B cell (primary cell): ENCODE measurements at regions not wholly inside any gene's neighbourhood (a gene's known extent, or its start where the extent isn't known, plus 50 kb on each side); places are given as distances from the start of the nearest gene placed in this dataset.

Experiments
- ATAC-seq: fragments of 200-7000 bp; cut with Tn5 transposase; one replicate; pipeline ENCODE4 v1.10.0; 2021; ENCODE audit warnings: low read depth, mild to moderate bottlenecking, moderate number of reproducible peaks, moderate library complexity
- CTCF ChIA-PET: fragments of 350-600 bp; sonication (Branson Sonifier 250); formaldehyde crosslinking; loops from one replicate; lab custom pipeline; 2021; ENCODE audit warnings: antibody characterized with exemption, inconsistent platforms; lab: Charles Lee
- POLR2A ChIA-PET: fragments of 350-600 bp; sonication (Branson Sonifier 250); formaldehyde crosslinking; loops from one replicate; lab custom pipeline; 2021; ENCODE audit warnings: antibody characterized with exemption; lab: Charles Lee
- DNase-seq: peaks from one replicate; pipeline ENCODE4 v3.0.0; 2013
- H2AFZ ChIP-seq: 2 replicates; pipeline ENCODE4 v1.6.1; 2012; ENCODE audit warnings: mild to moderate bottlenecking, low read depth, low read length; ENCODE audit not compliant: insufficient read depth, poor library complexity, severe bottlenecking
- H3K27ac ChIP-seq, 2 donors: 1 replicate in 1 of 2; 2 replicates in 1 of 2; pipeline ENCODE4 v1.5.1; 2012 to 2013; ENCODE audit warnings: low read length in 2 of 2, mild to moderate bottlenecking in 2 of 2, moderate library complexity in 1 of 2
- H3K27me3 ChIP-seq, 4 experiments: fragments of 200-600 bp in 1 of 4; sonication (generic) in 1 of 4; replicated peaks in 1 of 4; 1 replicate in 2 of 4; 2 replicates in 2 of 4; pipeline versions ENCODE4 v1.6.1 to v1.7.0; 2013 to 2016; ENCODE audit warnings: low read length in 3 of 4, mild to moderate bottlenecking in 2 of 4, mixed read lengths in 1 of 4, moderate library complexity in 1 of 4; ENCODE audit not compliant: insufficient read depth in 4 of 4, control insufficient read depth in 3 of 4; ENCODE audit errors: control extremely low read depth in 1 of 4
- H3K36me3 ChIP-seq, 2 experiments: replicated peaks in 1 of 2; 1 replicate in 1 of 2; 2 replicates in 1 of 2; pipeline versions ENCODE4 v1.6.1 to v1.7.1; 2013; ENCODE audit warnings: low read length in 1 of 2; ENCODE audit not compliant: insufficient read depth in 2 of 2, control insufficient read depth in 1 of 2; ENCODE audit errors: control extremely low read depth in 1 of 2, extremely low read depth in 1 of 2
- H3K4me1 ChIP-seq, 2 donors: fragments of 200-600 bp in 1 of 2; sonication (generic) in 1 of 2; 1 replicate in 1 of 2; 2 replicates in 1 of 2; pipeline versions ENCODE4 v1.5.1 to v1.6.1; 2013 to 2017; ENCODE audit warnings: low read length in 2 of 2; ENCODE audit not compliant: control insufficient read depth in 2 of 2, insufficient read depth in 2 of 2
- H3K4me2 ChIP-seq: replicated peaks from 2 replicates; pipeline ENCODE3; 2012; ENCODE audit warnings: mild to moderate bottlenecking, low read depth, low read length; ENCODE audit not compliant: poor library complexity, severe bottlenecking
- H3K4me3 ChIP-seq, 5 experiments: fragments of 200-600 bp in 1 of 5; sonication (generic) in 1 of 5; 1 replicate in 3 of 5; 2 replicates in 2 of 5; pipeline versions ENCODE4 v1.5.1 to v1.7.0; 2011 to 2016; ENCODE audit warnings: low read length in 4 of 5, mild to moderate bottlenecking in 4 of 5, low read depth in 2 of 5, control low read depth in 1 of 5, moderate library complexity in 1 of 5; ENCODE audit not compliant: insufficient read depth in 1 of 5; ENCODE audit errors: control extremely low read depth in 1 of 5, extremely low read depth in 1 of 5
- H3K79me2 ChIP-seq: fragments of 200-600 bp; sonication (generic); one replicate; pipeline ENCODE4 v1.6.0; 2016; ENCODE audit warnings: low read length; ENCODE audit not compliant: control insufficient read depth, insufficient read depth
- H3K9ac ChIP-seq: fragments of 200-600 bp; sonication (generic); 2 replicates; pipeline ENCODE4 v1.6.1; 2017; ENCODE audit warnings: mild to moderate bottlenecking, low read length, moderate library complexity
- H3K9me3 ChIP-seq, 3 donors: one replicate each; pipeline versions ENCODE4 v1.6.1 to v1.7.1; 2013; ENCODE audit warnings: low read length in 2 of 3; ENCODE audit not compliant: control insufficient read depth in 2 of 3, insufficient read depth in 1 of 3; ENCODE audit errors: control extremely low read depth in 1 of 3
- H4K20me1 ChIP-seq: 2 replicates; pipeline ENCODE4 v1.6.0; 2012; ENCODE audit warnings: mild to moderate bottlenecking, low read length; ENCODE audit not compliant: insufficient read depth, control insufficient read depth, poor library complexity, severe bottlenecking
- H3K27ac Mint-ChIP-seq: one replicate; pipeline ENCODE4 v1.8.0; 2021; ENCODE audit warnings: mixed read lengths
- H3K27me3 Mint-ChIP-seq: one replicate; pipeline ENCODE4 v1.8.0; 2021; ENCODE audit warnings: mixed read lengths
- H3K4me1 Mint-ChIP-seq: one replicate; pipeline ENCODE4 v1.8.0; 2021; ENCODE audit warnings: mixed read lengths
- H3K4me3 Mint-ChIP-seq: one replicate; pipeline ENCODE4 v1.8.0; 2021; ENCODE audit warnings: mixed read lengths
- H3K9me3 Mint-ChIP-seq: one replicate; pipeline ENCODE4 v1.8.0; 2022; ENCODE audit warnings: mixed read lengths; ENCODE audit not compliant: insufficient read depth
- CTCF ChIP-seq: fragments of 200-600 bp; IDR thresholded peaks from one replicate; pipeline ENCODE4 v1.8.0; 2022; ENCODE audit warnings: antibody characterized with exemption, mild to moderate bottlenecking
- EZH2 ChIP-seq: IDR thresholded peaks from 2 replicates; pipeline ENCODE4 v1.6.1; 2012; ENCODE audit warnings: borderline replicate concordance, low read depth, mild to moderate bottlenecking, moderate library complexity, low read length; ENCODE audit not compliant: insufficient read depth, poor library complexity, severe bottlenecking
- WGBS: methylation state at CpG from one replicate; pipeline ENCODE4 v1.1.5; 2013; ENCODE audit warnings: missing lambda C conversion rate; ENCODE audit not compliant: insufficient coverage; 5-methylcytosine and 5-hydroxymethylcytosine counted together
- intact Hi-C: fragments of 100-400 bp; cut with micrococcal nuclease; formaldehyde crosslinking; loops from one replicate; pipeline ENCODE4 v1.10.0; 2022

- Mint-ChIP-seq H3K4me3 (no peak overlapping the region), H3K9me3 (no peaks in the 10 kb centered on the region), H3K4me1 (no peaks in the 10 kb centered on the region), H3K27me3 (no peaks in the 10 kb centered on the region), H3K27ac (no peak overlapping the region)
- ChIA-PET POLR2A (no interaction called here), CTCF (no interaction called here)
- DNase-seq (no peak), ATAC-seq (no peak)
- Histone ChIP-seq H3K27me3 (no peaks in the 10 kb centered on the region), H3K4me2 (no peak overlapping the region), H4K20me1 (no peaks in the 10 kb centered on the region), H3K9ac (no peak overlapping the region), H2AFZ (no peak overlapping the region), H3K79me2 (no peaks in the 10 kb centered on the region), H3K27ac (no peak overlapping the region), H3K4me1 (no peaks in the 10 kb centered on the region), H3K9me3 (no peaks in the 10 kb centered on the region), H3K36me3 (no peaks in the 10 kb centered on the region), H3K4me3 (no peak overlapping the region)
- intact Hi-C loops = no loop called here
- no peak for TF ChIP-seq EZH2
- no peak for TF ChIP-seq CTCF
- no CpG with 5 or more reads among the region's 4 CpGs for WGBS
Measured at GRCh38 chr2:150159300-150159699, 328.2 kb downstream of the RND3 start.

- POLR2A ChIA-PET = no interaction called here
Measured at GRCh38 chr2:150156876-150157275, 330.6 kb downstream of the RND3 start.

More at GRCh38 chr2:150156876-150157275, 330.6 kb downstream of the RND3 start:
- Histone ChIP-seq H3K4me2 (no peak overlapping the region), H3K27ac (no peak overlapping the region), H3K9ac (no peak overlapping the region), H3K4me3 (no peak overlapping the region), H3K36me3 (no peaks in the 10 kb centered on the region), H3K27me3 (no peaks in the 10 kb centered on the region), H3K79me2 (no peaks in the 10 kb centered on the region), H4K20me1 (no peaks in the 10 kb centered on the region), H3K4me1 (no peaks in the 10 kb centered on the region), H3K9me3 (no peaks in the 10 kb centered on the region), H2AFZ (no peak overlapping the region)
- Mint-ChIP-seq H3K9me3 (no peaks in the 10 kb centered on the region), H3K27me3 (no peaks in the 10 kb centered on the region), H3K4me1 (no peaks in the 10 kb centered on the region), H3K4me3 (no peak overlapping the region), H3K27ac (no peak overlapping the region)
- no peak for TF ChIP-seq EZH2
- no peak for TF ChIP-seq CTCF
- no CpG with 5 or more reads among the region's 2 CpGs for WGBS
- CTCF ChIA-PET = no interaction called here
- no peak for DNase-seq
- ATAC-seq = no peak
- intact Hi-C loops = no loop called here
